Femur (tissue), 1 donor: ENCODE measurements at regions not wholly inside any gene's neighbourhood (a gene's known extent, or its start where the extent isn't known, plus 50 kb on each side); places are given as distances from the start of the nearest gene placed in this dataset.
"Not testable (repeated sequence)": the region's sequence is repeated elsewhere in the genome, so short reads cannot be mapped to it uniquely, and the experiment has no call there.

ENCODE experiments used
- DNase-seq: peaks from one replicate; pipeline ENCODE4 v3.0.0-alpha.2; 2017

DNA sequence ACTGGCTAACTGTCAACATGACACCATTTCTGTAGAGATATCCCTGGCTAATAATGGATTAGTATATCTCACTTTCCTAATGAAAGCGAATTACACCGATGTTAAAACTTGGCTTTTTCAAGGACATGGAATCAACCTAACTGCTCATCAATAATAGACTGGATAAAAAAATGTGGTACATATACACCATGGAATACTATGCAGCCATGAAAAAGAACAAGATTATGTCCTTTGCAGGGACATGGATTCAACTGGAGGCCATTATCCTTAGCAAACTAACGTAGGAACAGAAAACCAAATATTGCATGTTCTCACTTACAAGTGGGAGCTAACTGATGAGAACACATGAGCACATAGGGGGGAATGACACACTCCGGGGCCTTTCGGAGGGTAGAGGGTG, 62.6 kb downstream of the ZIC1 start:
- DNase-seq: no peak

DNA sequence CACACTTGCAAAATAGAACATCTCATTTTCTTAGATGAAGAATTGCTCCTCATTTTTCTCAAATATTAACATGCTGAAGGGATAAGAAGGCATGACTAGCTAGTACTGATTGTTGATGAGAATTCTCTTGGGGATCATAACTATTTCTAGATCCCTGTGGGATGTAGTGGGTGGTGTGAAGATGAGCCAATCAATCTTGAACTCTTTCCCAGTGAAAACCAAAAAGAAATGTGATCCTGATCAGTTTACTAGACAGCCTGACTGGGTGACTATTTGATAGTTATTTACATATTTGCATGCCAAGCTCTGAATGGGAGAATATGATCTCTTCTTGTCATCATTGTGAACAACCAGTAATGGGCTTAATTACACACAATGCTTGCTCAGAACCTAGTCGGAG, 63.7 kb downstream of the ZIC1 start:
- no peak for DNase-seq

DNA sequence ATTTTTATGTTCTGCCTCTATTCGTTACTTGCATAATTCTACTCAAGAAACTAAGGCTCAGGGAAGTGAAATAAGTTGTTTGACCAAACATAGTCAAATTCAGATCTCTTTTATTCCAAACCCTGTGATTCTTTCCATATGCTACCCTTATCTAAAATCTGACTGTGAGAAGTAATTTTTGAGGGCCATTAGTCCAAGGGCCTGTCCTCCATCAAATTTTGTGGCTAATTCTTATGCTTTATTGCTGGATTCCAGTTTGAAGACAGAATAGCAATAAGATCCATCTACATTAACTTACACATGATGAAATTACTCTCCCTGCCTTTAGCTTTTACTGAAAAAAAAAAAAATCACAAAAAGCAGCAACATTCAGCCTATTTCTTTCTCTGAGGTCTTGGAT, 74.0 kb downstream of the ZIC1 start:
- no peak for DNase-seq

DNA sequence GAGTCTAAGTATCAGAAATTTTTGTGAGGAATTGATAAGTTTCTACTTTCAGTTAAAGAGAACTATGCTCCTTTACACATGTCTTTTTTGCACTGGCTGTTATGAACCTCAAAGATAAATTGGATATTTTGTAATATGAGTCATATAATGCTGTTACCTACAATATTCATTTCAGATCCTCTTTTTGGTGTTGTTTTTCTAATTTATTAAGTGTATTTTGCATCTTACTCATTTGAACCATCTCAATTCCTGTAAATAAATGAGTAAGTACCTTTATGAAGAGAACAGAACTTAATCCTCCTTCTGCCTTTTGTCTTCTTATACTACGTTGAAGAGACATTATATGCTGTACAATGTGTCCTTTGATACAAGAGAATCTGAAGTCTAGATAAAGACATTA, 74.4 kb downstream of the ZIC1 start:
- no peak for DNase-seq

DNA sequence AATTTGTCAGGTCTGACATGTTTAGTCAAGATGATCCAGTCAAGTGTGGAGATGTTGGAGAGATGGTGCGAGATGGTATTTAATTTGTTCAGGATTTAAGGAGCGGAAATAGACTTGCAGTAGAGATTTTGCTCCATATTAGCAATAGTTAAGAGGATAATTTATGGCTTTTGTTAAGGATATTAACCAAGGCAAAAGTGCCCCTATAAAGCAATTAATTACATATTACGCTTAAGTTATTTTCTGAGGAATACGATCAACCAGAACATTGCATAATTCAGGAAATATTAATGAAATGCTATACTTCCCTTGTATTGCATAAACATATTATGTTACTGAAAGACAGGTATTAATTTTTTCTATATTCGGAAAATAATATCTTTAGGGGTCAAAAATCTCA, 83.9 kb downstream of the ZIC1 start:
- no peak for DNase-seq

DNA sequence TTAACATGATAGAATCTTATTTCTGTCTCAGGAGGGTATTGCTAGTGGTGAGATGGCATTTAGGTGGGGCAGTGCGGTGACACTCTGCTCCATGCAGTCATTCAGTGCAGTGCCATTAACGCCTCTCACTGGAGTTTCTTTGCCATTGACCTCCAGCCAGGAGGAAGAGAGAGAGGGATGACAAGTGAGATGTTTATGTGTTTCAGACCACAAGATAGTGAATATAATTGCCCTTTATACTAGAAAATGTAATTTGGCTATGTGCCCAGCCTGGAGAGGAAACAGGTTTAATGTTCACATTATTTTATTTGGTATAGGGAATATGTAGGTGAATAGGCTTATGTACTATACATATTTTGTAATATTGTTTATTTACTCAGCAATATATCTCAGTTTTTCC, 84.5 kb downstream of the ZIC1 start:
- DNase-seq: no peak

DNA sequence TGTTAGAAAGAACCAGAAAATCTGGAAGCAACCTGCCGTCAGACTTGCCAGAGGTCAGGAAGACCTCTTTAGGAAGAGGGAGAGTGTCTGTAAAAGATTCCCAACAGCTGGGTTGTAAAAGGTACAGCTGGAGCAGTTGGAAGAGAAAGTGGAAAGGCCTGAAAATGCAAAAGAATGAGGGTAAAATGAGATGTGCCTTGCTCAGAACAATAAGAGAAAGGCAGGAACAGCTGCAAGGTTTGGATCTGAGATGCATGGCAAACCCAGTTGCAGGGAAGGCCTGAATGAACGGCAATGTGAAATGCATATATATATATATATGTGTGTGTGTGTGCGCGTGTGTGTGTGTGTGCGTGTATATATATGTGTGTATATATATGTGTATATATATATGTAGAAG, 88.1 kb downstream of the ZIC1 start:
- DNase-seq: peak; percentile 22

DNA sequence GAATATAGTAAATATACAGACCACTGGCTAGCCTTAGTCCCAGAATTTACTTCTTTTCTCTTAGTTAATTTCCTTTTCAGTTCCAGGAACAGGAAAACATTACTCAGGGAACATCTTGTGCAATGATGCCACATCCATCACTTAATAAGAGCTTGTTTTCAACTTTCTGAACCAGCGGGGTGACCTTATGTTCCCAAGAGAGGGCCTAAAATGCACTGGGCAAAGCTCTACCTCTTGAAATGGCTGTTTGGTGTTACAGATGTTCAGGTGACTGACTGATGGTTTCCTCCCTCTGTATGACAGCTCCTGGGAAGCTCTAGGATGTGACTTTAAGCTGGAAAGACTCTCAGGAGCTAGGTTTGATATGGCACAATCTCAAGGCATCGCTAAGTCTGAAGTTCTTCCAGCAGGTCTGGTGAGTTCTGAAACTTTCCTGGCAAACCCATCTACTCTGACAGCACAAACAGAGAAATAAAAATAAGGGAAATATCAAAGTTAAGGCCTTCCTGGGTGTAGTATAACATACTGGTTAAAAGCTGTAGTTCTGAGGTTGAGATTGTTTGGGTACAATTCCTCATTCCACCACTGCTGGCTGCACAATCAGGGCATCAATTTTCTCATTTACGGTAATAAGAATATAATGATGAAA, 98.6 kb downstream of the ZIC1 start:
- DNase-seq: no peak

DNA sequence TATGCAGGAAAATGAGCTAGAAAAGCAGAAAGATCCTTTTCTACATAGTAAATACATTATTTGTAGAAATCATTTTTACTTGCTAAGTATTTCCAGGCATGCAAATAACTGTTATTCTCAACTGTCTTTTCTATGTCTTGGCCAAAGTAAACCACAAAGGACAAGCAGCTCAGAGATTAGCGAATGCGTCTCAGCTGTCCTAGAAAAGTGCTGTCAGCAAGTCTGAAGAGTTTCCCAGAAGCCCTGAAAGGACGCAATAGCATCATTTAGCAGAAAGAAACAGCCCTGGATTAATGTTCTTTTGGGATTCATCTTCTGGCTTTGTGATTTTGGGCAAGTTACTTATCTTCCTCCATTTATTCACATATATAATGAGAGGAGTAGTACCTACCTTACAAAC, 100.3 kb downstream of the ZIC1 start:
- no peak for DNase-seq

DNA sequence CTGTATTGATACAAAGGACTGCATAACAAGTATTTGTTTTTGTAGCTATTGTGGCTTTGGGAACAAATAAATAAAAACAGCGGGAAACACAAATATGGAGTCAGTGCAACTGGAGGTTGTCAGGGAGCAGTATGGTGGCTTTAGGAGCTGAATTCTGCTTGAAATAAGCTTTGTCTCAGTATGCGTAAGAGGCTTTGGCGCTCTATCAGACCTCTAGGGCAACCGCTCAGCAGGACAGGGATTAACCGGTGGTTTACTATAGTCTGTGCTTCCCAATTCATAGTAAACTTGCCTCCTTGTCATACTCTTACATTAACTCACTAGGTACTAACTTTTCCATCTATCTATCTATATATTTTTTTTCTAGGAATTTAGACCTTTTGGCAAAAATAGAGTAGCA, 104.6 kb downstream of the ZIC1 start:
- DNase-seq: no peak

DNA sequence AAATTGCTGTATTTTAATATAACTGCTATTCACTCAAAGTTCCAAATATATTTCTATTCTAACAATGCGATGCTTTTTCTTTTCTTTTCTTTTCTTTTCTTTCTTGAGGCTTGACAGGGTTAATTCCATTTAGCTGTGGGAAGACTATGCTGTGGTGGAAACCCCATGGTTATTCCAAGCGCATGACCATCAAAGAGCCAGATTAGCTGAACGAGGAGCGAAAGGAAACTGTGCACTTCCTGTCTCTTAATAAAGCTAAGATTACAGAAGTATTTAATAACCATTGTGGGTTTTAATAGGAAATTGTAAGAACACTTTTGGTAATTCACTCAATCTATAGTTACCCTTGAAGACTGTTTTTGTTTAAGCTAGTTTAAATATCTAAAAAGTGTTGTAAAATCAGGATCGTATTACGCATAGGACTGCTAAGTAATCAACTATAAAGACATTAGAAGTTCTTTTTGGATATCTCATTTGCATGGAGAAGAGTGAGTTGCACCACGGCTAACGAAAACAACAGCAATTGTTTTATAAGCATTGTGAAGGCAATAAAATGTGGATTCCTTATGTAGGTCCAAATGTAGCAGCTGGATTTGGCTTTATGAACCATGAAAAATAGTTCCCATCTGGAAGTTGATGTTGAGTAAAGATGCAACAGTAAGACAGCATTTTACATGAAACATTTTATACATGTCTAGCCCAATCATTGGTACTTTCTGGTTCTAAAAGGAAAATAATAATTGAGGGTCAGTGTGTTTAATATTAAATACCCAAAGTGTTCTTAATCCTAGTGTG, 105.4 kb downstream of the ZIC1 start:
- DNase-seq: no peak

DNA sequence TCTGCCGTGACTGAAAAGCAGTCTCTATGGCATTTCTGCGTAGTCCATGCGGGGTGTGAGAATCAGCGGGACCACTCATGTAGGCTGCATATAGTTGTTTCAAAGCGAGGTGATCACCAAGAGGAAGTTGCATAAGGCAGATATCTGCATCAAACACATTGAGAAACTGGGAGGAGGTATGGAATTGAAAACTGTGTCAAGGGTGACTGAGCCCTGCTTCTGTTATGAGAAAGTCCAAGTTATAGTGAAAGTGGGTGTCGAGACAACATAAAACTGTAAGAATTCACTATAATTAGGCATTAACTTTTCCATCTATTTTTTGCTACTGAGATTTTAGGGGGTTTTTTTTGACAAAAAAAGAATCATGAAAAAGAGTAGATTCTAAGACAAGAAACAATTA, 109.3 kb downstream of the ZIC1 start:
- no peak for DNase-seq

DNA sequence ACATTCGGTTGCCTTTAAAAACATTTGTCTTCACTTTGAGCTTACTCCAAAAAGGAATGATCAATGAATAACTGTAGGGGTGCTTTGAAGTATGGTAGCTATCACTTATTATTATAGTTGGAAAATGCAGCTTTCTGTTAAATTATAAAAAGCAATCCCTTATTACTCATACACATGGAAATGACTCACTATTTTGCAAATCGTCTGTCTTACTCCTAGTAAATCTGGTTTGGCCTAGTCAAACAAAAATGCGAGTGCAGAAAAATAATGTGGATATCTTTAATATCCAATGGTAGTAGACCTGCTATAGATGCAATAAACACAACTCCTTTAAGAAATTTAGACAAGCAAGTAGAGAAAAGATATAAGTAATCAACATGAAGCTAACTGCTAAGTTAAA, 112.5 kb downstream of the ZIC1 start:
- no peak for DNase-seq

DNA sequence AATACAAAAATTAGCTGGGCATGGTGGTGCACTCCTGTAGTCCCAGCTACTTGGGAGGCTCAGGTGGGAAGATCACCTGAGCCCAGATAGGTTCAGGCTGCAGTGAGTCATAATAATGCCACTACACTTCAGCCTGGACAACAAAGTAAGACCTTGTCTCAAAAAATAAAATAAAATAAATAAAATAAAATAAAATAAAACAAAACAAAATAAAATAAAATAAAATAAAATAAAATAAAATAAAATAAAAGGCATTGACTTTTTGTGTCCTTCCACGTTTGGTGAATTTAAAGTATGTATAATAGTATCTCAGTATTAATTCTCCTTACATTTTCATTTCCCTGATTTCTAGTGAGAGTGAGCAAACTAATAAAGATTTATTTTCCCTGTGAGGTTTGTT, 113.6 kb downstream of the ZIC1 start:
- DNase-seq: not testable (repeated sequence)

DNA sequence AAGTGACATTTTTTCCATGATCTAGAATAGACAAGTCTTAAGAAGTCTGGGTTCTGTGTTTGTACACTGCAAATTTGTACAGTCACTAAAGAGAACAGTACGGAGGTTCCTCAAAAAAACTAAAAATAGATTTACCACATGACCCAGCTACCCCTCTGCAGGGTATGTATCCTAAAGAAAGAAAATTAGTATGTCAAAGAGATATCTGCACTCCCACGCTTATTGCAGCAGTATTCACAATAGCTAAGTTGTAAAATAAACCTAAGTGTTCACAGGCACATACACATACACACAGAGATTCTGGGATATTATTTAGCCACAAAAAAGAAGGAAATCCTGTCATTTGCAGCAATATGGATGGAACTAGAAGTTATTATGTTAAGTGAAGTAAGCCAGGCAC, 120.4 kb downstream of the ZIC1 start:
- no peak for DNase-seq

DNA sequence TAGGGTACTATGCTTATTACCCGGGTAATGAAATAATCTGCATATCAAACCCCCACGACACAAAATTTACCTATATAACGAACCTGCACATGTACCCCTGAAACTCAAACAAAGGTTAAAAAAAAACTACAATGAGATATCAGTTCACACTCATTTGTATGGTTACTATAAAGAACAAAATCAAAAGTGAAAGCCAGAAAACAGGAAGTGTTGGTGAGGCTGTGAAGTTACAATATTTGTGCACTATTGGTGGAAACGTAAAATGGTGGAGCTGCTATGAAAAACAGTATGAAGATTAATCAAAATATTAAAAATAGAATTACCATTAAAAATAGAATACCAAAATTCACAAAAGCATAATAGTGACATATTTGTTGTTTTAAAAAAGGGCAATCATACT, 128.9 kb downstream of the ZIC1 start:
- no peak for DNase-seq

DNA sequence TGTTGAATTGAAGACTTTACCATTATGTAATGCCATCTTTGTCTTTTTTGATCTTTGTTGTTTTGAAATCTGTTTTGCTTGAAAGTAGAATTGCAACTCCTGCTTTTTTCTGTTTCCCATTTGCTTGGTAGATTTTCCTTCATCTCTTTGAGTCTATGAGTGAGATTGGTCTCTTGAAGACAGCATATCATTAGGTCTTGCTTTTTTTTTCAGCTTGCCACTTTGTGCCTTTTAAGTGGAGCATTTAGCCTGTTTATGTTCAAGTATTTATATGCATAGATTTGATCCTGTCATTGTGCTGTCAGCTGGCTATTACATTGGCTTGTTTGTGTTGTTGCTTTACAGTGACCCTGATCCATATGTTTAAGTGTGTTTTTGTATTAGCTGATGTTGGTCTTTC, 131.8 kb downstream of the ZIC1 start:
- DNase-seq: no peak

DNA sequence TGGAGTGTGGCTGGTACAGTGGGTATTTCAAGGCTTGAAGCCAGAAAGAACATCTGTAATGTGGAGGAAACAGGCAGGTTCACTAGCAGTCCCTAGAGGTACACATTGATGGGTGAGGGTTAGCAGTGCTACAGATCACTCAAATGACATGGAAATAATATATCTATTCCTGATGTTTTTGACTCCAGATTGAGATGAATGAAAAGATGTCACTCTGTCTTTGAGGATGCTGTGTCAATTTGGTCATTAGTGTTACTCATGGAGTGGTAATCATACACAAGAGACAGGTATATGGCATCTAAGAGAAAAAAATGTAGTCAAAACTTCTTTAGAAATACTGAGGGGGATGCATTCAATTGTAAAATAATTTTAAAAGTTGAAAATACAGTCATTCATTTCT, 135.1 kb downstream of the ZIC1 start:
- no peak for DNase-seq

DNA sequence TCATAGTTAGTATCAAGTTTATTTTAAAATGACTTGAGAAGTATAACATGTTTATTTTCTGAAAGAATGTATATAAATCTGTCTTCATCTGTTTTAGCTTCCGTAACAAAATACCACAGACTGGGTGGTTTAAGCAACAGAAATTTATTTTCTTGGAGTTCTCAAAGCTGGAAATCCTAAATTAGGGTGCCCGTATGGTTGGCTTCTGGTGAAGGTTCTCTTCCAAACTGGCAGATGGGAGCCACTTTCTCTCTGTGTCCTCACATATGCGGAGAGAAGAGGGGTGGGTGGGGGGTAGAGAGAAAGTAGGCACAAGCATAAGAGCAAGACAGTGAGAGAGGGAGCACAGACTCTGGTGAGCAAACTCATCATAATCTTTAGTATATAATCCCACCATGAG, 142.3 kb downstream of the ZIC1 start:
- no peak for DNase-seq

DNA sequence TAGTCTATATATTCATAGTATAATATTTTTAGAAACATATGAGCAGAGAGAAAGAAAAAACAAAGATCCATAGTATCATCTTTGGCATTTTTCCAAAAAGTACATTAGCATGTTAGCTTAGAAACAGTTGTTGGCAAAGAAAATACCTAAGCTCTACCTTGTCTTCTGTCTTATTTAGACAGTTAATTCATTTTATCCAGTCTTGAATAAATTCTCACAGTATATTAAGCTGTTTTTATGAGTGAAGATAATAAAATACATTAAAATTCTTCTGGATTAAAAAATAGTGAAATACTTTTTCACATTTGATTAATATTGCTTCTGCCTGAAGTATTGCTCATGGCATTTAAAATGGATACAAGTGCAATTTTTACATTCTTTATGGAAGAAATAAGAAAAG, 145.2 kb downstream of the ZIC1 start:
- no peak for DNase-seq

DNA sequence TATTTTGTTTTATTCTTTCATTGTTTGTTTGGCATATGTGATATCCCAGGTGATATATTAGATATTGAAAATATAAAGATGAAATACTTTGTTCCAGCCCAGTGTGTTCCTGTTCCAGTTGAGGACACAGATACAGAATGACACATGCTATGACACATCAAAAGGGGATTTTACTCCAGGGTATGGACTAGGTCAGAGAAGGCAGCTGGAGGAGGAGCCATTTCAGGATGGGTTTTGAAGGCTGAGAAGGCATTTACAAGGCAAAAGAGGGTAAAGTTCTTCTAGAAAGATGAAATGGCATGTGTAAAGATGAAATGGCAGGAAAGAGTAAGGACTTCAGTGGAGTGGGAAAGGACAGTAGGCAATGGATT, 163.8 kb downstream of the ZIC1 start:
- DNase-seq: no peak

DNA sequence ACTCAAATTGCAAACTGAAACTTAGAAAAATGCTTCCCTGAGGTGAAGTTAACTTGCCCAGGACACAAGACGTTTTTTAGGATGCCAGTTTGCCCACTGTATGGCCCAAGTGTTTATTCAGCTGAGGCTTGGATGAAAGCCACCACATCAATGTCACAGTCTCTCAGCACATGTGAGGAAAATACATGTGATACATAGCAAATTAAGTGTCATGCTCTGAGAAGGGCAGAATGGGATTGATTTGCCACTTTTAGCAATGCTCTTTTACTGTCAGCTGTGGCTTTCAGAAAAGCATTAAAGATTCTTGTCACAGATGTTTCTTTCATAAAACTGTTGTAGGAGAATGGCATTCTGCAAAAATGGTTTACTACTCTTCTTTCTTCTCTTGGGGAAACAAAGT, 165.5 kb downstream of the ZIC1 start:
- peak; percentile 22 for DNase-seq

DNA sequence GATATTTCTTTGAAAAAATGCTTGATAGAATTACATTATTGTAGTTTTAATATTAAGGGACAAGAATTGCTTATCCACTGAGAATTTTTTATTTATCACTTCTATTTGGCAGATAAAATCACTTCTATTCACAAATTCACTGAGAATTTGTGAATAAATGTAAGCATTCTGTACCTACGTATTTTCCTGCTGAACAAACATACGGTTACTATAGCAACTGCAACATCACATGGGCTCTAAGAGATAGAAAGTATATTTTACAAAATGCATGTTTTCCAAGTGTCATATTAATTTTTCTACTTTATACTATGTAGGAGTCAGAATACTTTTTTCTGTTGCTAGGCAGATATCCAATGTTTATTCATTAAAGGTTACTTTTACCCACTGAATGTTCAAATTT, 166.2 kb downstream of the ZIC1 start:
- no peak for DNase-seq

DNA sequence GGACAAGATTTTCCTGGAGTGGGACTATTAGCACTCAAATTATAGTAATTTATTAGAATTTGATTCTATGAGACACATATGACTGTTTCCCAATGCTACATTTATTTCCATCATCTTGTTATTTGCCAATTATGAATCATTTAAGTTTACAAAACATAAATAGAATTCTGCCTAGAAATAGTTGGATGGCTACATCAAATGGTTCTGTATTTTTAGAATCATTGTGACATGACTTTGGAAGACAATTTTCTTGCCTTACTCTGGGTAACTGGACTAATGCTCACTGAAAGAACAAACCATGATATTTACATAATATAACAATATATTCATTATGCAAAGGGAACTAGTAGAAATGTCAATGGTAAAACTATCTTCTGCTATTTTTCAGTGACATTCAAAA, 173.5 kb downstream of the ZIC1 start:
- DNase-seq: no peak

DNA sequence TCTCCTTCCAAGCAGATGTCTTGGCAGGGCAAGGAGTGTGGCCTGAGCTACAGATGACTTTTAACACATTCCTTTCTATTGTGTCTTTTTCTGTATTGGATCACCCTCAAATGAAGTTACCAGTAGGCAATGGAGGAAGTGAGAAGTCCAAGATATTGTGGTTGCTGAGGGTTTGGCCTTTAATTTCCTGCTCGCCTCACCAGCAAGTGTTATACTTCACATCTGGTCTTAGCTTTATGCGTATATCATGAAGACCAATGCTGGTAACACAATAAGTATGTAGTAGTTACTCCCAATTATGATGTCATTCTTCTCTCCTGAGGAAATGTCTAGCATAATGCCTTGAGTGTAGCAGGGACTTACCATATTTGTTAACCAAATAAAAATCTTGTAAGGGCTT, 179.9 kb downstream of the ZIC1 start:
- DNase-seq: peak; percentile 24
